Chondrocyte (in vitro differentiated cells): ENCODE measurements at regions not wholly inside any gene's neighbourhood (a gene's known extent, or its start where the extent isn't known, plus 50 kb on each side); places are given as distances from the start of the nearest gene placed in this dataset.
"Not testable (repeated sequence)": the region's sequence is repeated elsewhere in the genome, so short reads cannot be mapped to it uniquely, and the experiment has no call there.

ENCODE experiments used
- DNase-seq: peaks from one replicate; pipeline ENCODE4 v3.0.0; 2021; ENCODE audit warnings: mixed read lengths, low spot score
- H3K27ac Mint-ChIP-seq: one replicate; pipeline ENCODE4 v1.8.0; 2021; ENCODE audit warnings: mild to moderate bottlenecking, moderate library complexity, mixed read lengths; ENCODE audit not compliant: unreplicated experiment
- H3K27me3 Mint-ChIP-seq: 2 replicates; pipeline ENCODE4 v1.8.0; 2021; ENCODE audit warnings: low read depth, mixed read lengths
- H3K36me3 Mint-ChIP-seq: 2 replicates; pipeline ENCODE4 v1.8.0; 2021; ENCODE audit warnings: low read depth, mixed read lengths
- H3K4me1 Mint-ChIP-seq: 2 replicates; pipeline ENCODE4 v1.8.0; 2021; ENCODE audit warnings: low read depth, mild to moderate bottlenecking, mixed read lengths
- H3K4me3 Mint-ChIP-seq: one replicate; pipeline ENCODE4 v1.8.0; 2021; ENCODE audit warnings: mild to moderate bottlenecking, moderate library complexity, mixed read lengths; ENCODE audit not compliant: unreplicated experiment
- H3K9me3 Mint-ChIP-seq: 2 replicates; pipeline ENCODE4 v1.8.0; 2021; ENCODE audit warnings: low read depth, mixed read lengths
- TF ChIP-seq, protein P1 (sequence below): fragments of 200-600 bp; sonication (generic); IDR thresholded peaks from 2 replicates; pipeline ENCODE4 v1.5.0; 2021; ENCODE audit warnings: antibody characterized with exemption, mild to moderate bottlenecking, moderate library complexity

DNA sequence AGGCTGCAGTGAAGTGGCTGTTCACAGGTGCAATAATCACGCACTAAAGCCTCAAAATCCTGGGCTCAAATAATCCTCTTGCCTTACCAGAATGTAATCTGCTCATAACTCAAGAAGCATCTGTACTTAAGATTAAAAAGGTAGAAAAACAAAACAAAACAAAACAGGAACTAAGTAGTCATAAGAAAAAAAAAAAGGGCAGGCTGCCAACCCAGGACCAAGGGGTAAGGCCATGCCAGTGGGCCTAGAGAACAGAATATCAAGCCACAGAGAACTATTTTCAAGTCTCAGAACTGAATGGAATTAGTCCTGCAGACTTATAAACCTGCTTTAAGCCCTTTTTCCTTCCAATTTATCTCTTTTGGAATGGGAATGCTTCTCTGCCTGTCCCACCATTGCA lies 64.8 kb upstream of the TBC1D3K start:
- Mint-ChIP-seq H3K4me3 (no peak overlapping the region), H3K9me3 (peaks cover 7% of the 10 kb centered on the region), H3K4me1 (no peaks in the 10 kb centered on the region), H3K27me3 (peaks cover 4% of the 10 kb centered on the region), H3K27ac (no peak overlapping the region), H3K36me3 (peaks cover 5% of the 10 kb centered on the region)
- no peak for DNase-seq
- TF ChIP-seq, protein P1, sequence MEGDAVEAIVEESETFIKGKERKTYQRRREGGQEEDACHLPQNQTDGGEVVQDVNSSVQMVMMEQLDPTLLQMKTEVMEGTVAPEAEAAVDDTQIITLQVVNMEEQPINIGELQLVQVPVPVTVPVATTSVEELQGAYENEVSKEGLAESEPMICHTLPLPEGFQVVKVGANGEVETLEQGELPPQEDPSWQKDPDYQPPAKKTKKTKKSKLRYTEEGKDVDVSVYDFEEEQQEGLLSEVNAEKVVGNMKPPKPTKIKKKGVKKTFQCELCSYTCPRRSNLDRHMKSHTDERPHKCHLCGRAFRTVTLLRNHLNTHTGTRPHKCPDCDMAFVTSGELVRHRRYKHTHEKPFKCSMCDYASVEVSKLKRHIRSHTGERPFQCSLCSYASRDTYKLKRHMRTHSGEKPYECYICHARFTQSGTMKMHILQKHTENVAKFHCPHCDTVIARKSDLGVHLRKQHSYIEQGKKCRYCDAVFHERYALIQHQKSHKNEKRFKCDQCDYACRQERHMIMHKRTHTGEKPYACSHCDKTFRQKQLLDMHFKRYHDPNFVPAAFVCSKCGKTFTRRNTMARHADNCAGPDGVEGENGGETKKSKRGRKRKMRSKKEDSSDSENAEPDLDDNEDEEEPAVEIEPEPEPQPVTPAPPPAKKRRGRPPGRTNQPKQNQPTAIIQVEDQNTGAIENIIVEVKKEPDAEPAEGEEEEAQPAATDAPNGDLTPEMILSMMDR: no peak

DNA sequence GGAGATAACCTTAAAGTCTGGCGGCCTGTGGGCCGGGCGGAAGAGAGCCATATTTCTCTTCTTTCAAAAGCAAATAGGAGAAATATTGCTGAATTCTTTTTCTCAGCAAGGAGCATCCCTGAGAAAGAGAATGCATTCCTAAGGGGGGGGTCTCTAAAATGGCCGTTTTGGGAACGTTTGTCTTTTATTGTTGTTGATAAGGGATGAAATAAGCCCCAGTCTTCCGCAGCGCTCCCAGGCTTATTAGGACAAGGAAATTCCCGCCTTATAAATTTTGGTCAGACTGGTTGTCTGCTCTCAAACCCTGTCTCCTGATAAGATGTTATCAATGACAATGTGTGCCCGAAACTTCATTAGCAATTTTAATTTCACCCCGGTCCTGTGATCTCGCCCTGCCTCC lies 65.8 kb upstream of the TBC1D3K start:
- H3K27me3 Mint-ChIP-seq, H3K9me3 Mint-ChIP-seq, H3K27ac Mint-ChIP-seq, DNase-seq, H3K36me3 Mint-ChIP-seq, H3K4me3 Mint-ChIP-seq, H3K4me1 Mint-ChIP-seq: not testable (repeated sequence)

DNA sequence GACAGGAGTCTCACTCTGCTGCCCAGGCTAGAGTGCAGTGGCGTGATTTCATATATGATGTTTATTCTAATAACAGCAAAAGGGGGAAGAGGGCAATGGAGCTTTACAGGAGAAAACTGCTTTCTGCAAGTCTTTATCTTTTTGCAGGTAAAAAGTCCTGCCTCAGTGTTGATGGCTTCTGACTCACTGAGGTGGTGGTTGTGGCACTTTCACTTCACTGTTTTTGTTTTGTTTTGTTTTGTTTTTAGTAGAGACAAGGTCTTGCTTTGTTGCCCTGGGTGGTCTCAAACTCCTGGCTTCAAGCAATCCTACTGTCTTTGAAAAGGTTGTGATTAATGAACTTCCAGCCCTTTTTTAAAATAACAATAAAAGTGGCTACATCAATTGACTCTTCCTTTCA lies 68.0 kb upstream of the TBC1D3K start:
- TF ChIP-seq, protein P1: no peak
- Mint-ChIP-seq H3K4me3 (no peak overlapping the region), H3K4me1 (no peaks in the 10 kb centered on the region), H3K9me3 (peaks cover 7% of the 10 kb centered on the region), H3K36me3 (peaks cover 5% of the 10 kb centered on the region), H3K27me3 (no peaks in the 10 kb centered on the region), H3K27ac (no peak overlapping the region)
- no peak for DNase-seq

DNA sequence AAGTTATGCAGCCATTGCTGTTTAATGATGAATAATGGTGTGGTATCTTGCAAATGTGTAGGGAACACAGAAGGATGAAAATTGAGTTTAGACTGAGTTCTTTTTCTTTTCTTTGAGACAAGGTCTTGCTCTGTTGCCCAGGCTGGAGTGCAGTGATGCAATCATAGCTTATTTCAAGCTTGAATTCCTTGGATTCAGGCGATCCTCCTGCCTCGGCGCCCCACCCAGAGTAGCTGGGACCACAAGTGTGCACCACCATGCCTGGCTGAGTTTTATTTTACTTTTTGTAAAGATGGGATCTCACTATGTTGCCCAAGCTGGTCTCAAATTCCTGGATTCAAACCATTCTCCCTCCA lies 74.6 kb upstream of the TBC1D3K start:
- H3K27me3 Mint-ChIP-seq: no peaks in the 10 kb centered on the region

DNA sequence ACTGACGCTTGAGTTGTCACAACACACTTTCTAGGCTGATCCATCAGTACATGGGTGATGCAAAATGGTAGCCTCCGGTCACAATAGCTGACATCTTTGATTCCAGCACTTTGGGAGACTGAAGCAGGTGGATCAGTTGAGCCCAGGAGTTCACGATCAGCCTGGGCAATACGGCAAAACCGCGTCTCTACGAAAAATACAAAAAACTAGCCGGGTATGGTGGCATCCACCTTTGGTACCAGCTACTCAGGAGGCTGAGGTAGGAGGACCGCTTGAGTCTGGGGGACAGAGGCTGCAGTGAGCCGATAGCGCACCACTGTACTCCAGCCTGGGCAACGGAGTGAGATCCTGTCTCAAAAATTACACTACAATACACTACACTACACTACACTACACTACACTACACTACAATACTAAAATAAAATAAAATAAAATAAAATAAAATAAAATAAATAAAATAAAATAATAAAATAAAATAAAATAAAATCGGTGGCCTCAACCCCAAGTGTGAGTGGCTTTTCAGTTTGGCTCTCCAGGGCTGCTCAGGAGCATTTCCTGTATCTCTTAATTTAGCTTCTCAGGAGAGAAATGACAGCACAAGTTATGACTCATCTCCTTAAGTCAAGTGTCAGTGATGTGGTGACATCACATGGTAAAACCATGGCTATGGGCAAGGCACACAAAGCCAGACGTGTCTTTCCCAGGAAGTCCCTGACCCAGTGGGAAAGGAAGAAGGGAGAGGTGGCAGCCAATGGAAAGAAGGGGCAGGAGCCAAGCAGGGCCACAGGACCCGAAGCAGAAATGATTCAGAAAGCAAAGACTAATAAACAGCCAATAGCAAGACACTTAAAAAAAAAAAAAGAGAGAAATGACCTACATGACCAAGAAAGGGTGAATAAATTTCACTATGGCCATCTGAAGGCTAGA lies 75.3 kb upstream of the TBC1D3K start:
- no peak overlapping the region for H3K4me3 Mint-ChIP-seq
- H3K27ac Mint-ChIP-seq: peak overlapping the region; percentile 98
- TF ChIP-seq, protein P1: no peak
- H3K4me1 Mint-ChIP-seq: peaks cover 14% of the 10 kb centered on the region
- no peak for DNase-seq
- H3K9me3 Mint-ChIP-seq: peaks cover 4% of the 10 kb centered on the region
- peaks cover 2% of the 10 kb centered on the region for H3K36me3 Mint-ChIP-seq
- no peaks in the 10 kb centered on the region for H3K27me3 Mint-ChIP-seq

More for the DNA sequence above, 74.6 kb upstream of the TBC1D3K start:
- Mint-ChIP-seq H3K4me1 (peaks cover 11% of the 10 kb centered on the region), H3K27ac (peak overlapping the region; percentile 98), H3K36me3 (peaks cover 2% of the 10 kb centered on the region), H3K4me3 (no peak overlapping the region), H3K9me3 (peaks cover 4% of the 10 kb centered on the region)
- no peak for DNase-seq
- TF ChIP-seq, protein P1: no peak
